Lower leg skin (tissue), 4 donors: ENCODE measurements at regions not wholly inside any gene's neighbourhood (a gene's known extent, or its start where the extent isn't known, plus 50 kb on each side); places are given as distances from the start of the nearest gene placed in this dataset.
"Not testable (repeated sequence)": the region's sequence is repeated elsewhere in the genome, so short reads cannot be mapped to it uniquely, and the experiment has no call there.

Source experiments
- DNase-seq, 2 donors: peaks; one replicate each; pipeline ENCODE4 v3.0.0-alpha.2; 2019; ENCODE audit warnings: low spot score in 2 of 2
- H3K4me3 ChIP-seq: fragments of 200-600 bp; sonication (generic); 2 replicates; pipeline ENCODE4 v1.5.1; 2017; ENCODE audit warnings: mild to moderate bottlenecking, low read depth; ENCODE audit not compliant: poor library complexity, severe bottlenecking
- CTCF ChIP-seq, 3 donors: fragments of 450-650 bp; IDR thresholded peaks; one replicate each; pipeline ENCODE4 v1.5.1; 2016; ENCODE audit warnings: antibody characterized with exemption in 3 of 3, mild to moderate bottlenecking in 3 of 3, moderate library complexity in 2 of 3
- POLR2A ChIP-seq, 2 donors: fragments of 450-650 bp; IDR thresholded peaks; one replicate each; pipeline ENCODE4 v1.6.1; 2016 to 2017; ENCODE audit warnings: antibody characterized with exemption in 2 of 2, mild to moderate bottlenecking in 1 of 2, moderate library complexity in 1 of 2
- WGBS, 2 donors: methylation state at CpG; one replicate each; pipeline ENCODE4 v1.1.5; 2018; 5-methylcytosine and 5-hydroxymethylcytosine counted together
- intact Hi-C: fragments of 100-400 bp; cut with DNase I; formaldehyde crosslinking; loops from one replicate; pipeline ENCODE4 v1.15.0; 2023; ENCODE audit warnings: low total_unique reads

- 82 to 87% methylated on average over 9 of the region's 9 CpGs for WGBS, 2 donors
- DNase-seq: no peak
- intact Hi-C loops: no loop called here
- H3K4me3 ChIP-seq: no peak overlapping the region
- no peak for TF ChIP-seq CTCF (IDR thresholded peaks at IDR 0.05)
- no peak for TF ChIP-seq POLR2A (IDR thresholded peaks at IDR 0.05)
Measured at GRCh38 chr17:83204230-83204725, 124.9 kb downstream of the METRNL start.

- intact Hi-C loops, H3K4me3 ChIP-seq: not testable (repeated sequence)
- peak; percentile 15 to 68 for DNase-seq
- WGBS, 2 donors: 91 to 93% methylated on average over 6 to 19 of the region's 33 CpGs
Measured at GRCh38 chr17:83204736-83205386, 125.5 kb downstream of the METRNL start.

- H3K4me3 ChIP-seq, intact Hi-C loops: not testable (repeated sequence)
- TF ChIP-seq CTCF (IDR thresholded peaks at IDR 0.05): peak in 1 of 3 donors; percentile 53
- 90% methylated on average over 5 of the region's 50 CpGs; no CpG with 5 or more reads in 1 of the 2 donors for WGBS, 2 donors
- DNase-seq: peak; percentile 67 to 95
Measured at GRCh38 chr17:83205387-83206035, 126.1 kb downstream of the METRNL start.

- 76 to 96% methylated on average over 3 of the region's 3 CpGs for WGBS, 2 donors
- intact Hi-C loops, H3K4me3 ChIP-seq: not testable (repeated sequence)
- DNase-seq: peak in 1 of 2 donors; percentile 40
Measured at GRCh38 chr17:83206036-83206394, 126.6 kb downstream of the METRNL start.

GRCh38 chr17:83206819-83207588 lies 127.6 kb downstream of the METRNL start:
- intact Hi-C loops, H3K4me3 ChIP-seq: not testable (repeated sequence)
- peak in 1 of 2 donors; percentile 70 for DNase-seq
- 81 to 100% methylated on average over 2 to 7 of the region's 15 CpGs for WGBS, 2 donors

GRCh38 chr17:83247001-83247400 lies 167.6 kb downstream of the METRNL start:
- H3K4me3 ChIP-seq, intact Hi-C loops: not testable (repeated sequence)
- no CpG with 5 or more reads among the region's 1 CpG for WGBS, 2 donors
- peak in 1 of 2 donors; percentile 87 for DNase-seq
